IMR-90 (cell line): ENCODE measurements at regions not wholly inside any gene's neighbourhood (a gene's known extent, or its start where the extent isn't known, plus 50 kb on each side); places are given as distances from the start of the nearest gene placed in this dataset.

Source experiments
- ATAC-seq: fragments of 200-7000 bp; cut with Tn5 transposase; 2 replicates; pipeline ENCODE4 v1.9.1; 2020; ENCODE audit warnings: low read depth, mild to moderate bottlenecking, moderate library complexity
- BruUV-seq: library from RNA; stranded (reverse); fragments of 400-500 nt; replicated peaks from 2 replicates; lab custom pipeline; 2021; lab: Mats Ljungman, UMichigan
- CTCF ChIA-PET: fragments of 300-600 bp; formaldehyde crosslinking; extraction: SDS; loops from one replicate; lab custom pipeline; 2021; ENCODE audit warnings: antibody characterized with exemption; lab: Yijun Ruan, JAX
- POLR2A ChIA-PET: fragments of 300-600 bp; sonication (Branson Sonifier 250); formaldehyde crosslinking; loops from one replicate; lab custom pipeline; 2022; ENCODE audit warnings: antibody characterized with exemption; ENCODE audit not compliant: unreplicated experiment; lab: Charles Lee
- DNase-seq: peaks from one replicate; pipeline ENCODE4 v3.0.0; 2013
- H2AFZ ChIP-seq: replicated peaks from 2 replicates; pipeline ENCODE3; 2013; ENCODE audit warnings: low read length, mild to moderate bottlenecking; ENCODE audit not compliant: poor library complexity
- H2AK5ac ChIP-seq: 2 replicates; pipeline ENCODE4 v1.6.1; 2013; ENCODE audit warnings: low read depth, low read length, inconsistent platforms
- H2AK9ac ChIP-seq: replicated peaks from 2 replicates; pipeline ENCODE3; 2013; ENCODE audit warnings: mild to moderate bottlenecking, low read depth, low read length, moderate library complexity; ENCODE audit not compliant: poor library complexity
- H2BK120ac ChIP-seq: 2 replicates; pipeline ENCODE4 v1.6.1; 2013; ENCODE audit warnings: low read depth, low read length, inconsistent platforms
- H2BK15ac ChIP-seq: 3 replicates; pipeline ENCODE4 v1.6.1; 2013; ENCODE audit warnings: low read depth, low read length, inconsistent platforms
- H2BK20ac ChIP-seq: 2 replicates; pipeline ENCODE4 v1.6.1; 2013; ENCODE audit warnings: low read depth, mild to moderate bottlenecking, inconsistent platforms, low read length, moderate library complexity
- H2BK5ac ChIP-seq: 2 replicates; pipeline ENCODE4 v1.6.1; 2013; ENCODE audit warnings: mild to moderate bottlenecking, low read depth, low read length, inconsistent platforms; ENCODE audit not compliant: poor library complexity, severe bottlenecking
- H3K14ac ChIP-seq: replicated peaks from 2 replicates; pipeline ENCODE4 v1.6.1; 2013; ENCODE audit warnings: low read depth, low read length, inconsistent platforms
- H3K18ac ChIP-seq: 2 replicates; pipeline ENCODE4 v1.6.1; 2013; ENCODE audit warnings: low read depth, low read length, control low read depth
- H3K23ac ChIP-seq: 2 replicates; pipeline ENCODE4 v1.6.1; 2013; ENCODE audit warnings: low read depth, low read length, inconsistent platforms
- H3K27ac ChIP-seq: 2 replicates; pipeline ENCODE4 v1.5.1; 2013; ENCODE audit warnings: mild to moderate bottlenecking, control low read depth, low read length; ENCODE audit not compliant: insufficient read depth
- H3K27me3 ChIP-seq: 2 replicates; pipeline ENCODE4 v1.6.1; 2013; ENCODE audit warnings: low read length; ENCODE audit not compliant: control insufficient read depth, insufficient read depth
- H3K36me3 ChIP-seq: 2 replicates; pipeline ENCODE4 v1.6.1; 2013; ENCODE audit warnings: low read length, mixed read lengths; ENCODE audit not compliant: control insufficient read depth, insufficient read depth
- H3K4ac ChIP-seq: 2 replicates; pipeline ENCODE4 v1.6.1; 2013; ENCODE audit warnings: low read depth, low read length, inconsistent platforms
- H3K4me1 ChIP-seq: 2 replicates; pipeline ENCODE4 v1.6.1; 2013; ENCODE audit warnings: low read length, mixed read lengths; ENCODE audit not compliant: control insufficient read depth, insufficient read depth
- H3K4me2 ChIP-seq: 2 replicates; pipeline ENCODE4 v1.6.1; 2013; ENCODE audit warnings: low read depth, mild to moderate bottlenecking, control low read depth, low read length, moderate library complexity
- H3K4me3 ChIP-seq: 2 replicates; pipeline ENCODE4 v1.5.1; 2013; ENCODE audit warnings: low read depth, mild to moderate bottlenecking, control low read depth, low read length, moderate library complexity; ENCODE audit not compliant: insufficient read depth
- H3K56ac ChIP-seq: 2 replicates; pipeline ENCODE4 v1.6.1; 2013; ENCODE audit warnings: low read length, inconsistent platforms; ENCODE audit not compliant: insufficient read depth; ENCODE audit errors: extremely low read depth
- H3K79me1 ChIP-seq, 2 experiments: 2 replicates each; pipeline ENCODE4 v1.6.1; 2013; ENCODE audit warnings: low read length in 2 of 2, inconsistent platforms in 1 of 2, low read depth in 1 of 2
- H3K9ac ChIP-seq: 2 replicates; pipeline ENCODE4 v1.6.1; 2013; ENCODE audit warnings: low read depth, low read length, control low read depth
- H3K9me1 ChIP-seq: 2 replicates; pipeline ENCODE4 v1.6.1; 2013; ENCODE audit warnings: low read length, inconsistent platforms; ENCODE audit not compliant: insufficient read depth
- H3K9me3 ChIP-seq: 2 replicates; pipeline ENCODE4 v1.6.1; 2013; ENCODE audit warnings: low read length; ENCODE audit not compliant: control insufficient read depth, insufficient read depth
- H4K20me1 ChIP-seq: 2 replicates; pipeline ENCODE4 v1.6.1; 2013; ENCODE audit warnings: low read length, inconsistent platforms; ENCODE audit not compliant: insufficient read depth
- H4K5ac ChIP-seq: 2 replicates; pipeline ENCODE4 v1.6.1; 2013; ENCODE audit warnings: mild to moderate bottlenecking, low read depth, low read length, control low read depth
- H4K8ac ChIP-seq, 2 experiments: 2 replicates each; pipeline ENCODE4 v1.6.1; 2013; ENCODE audit warnings: low read depth in 2 of 2, low read length in 2 of 2, control low read depth in 1 of 2, inconsistent platforms in 1 of 2
- H4K91ac ChIP-seq: 2 replicates; pipeline ENCODE4 v1.6.1; 2013; ENCODE audit warnings: low read depth, low read length, inconsistent platforms; ENCODE audit not compliant: insufficient read depth
- BHLHE40 ChIP-seq: fragments of 150-350 bp; IDR thresholded peaks from 2 replicates; pipeline ENCODE4 v1.6.1; 2016; ENCODE audit warnings: mild to moderate bottlenecking, low read depth, low read length
- CEBPB ChIP-seq: IDR thresholded peaks from 2 replicates; pipeline ENCODE4 v1.6.1; 2012; ENCODE audit warnings: low read depth, low read length, improper control_type of control experiment
- CTCF ChIP-seq: conservative IDR thresholded peaks from 2 replicates; pipeline ENCODE4 v1.5.1; 2012; ENCODE audit warnings: mild to moderate bottlenecking, low read depth, low read length, improper control_type of control experiment
- ELK1 ChIP-seq: fragments of 150-350 bp; IDR thresholded peaks from 2 replicates; pipeline ENCODE4 v1.6.1; 2016; ENCODE audit warnings: low read depth, mild to moderate bottlenecking, low read length, moderate library complexity, borderline replicate concordance
- MAFK ChIP-seq: IDR thresholded peaks from 2 replicates; pipeline ENCODE4 v1.6.1; 2012; ENCODE audit warnings: low read depth, low read length, improper control_type of control experiment
- MAZ ChIP-seq: IDR thresholded peaks from 2 replicates; pipeline ENCODE4 v1.6.1; 2012; ENCODE audit warnings: low read depth, mild to moderate bottlenecking, low read length, improper control_type of control experiment, moderate library complexity, borderline replicate concordance
- MXI1 ChIP-seq: IDR thresholded peaks from 2 replicates; pipeline ENCODE4 v1.6.1; 2012; ENCODE audit warnings: low read depth, mild to moderate bottlenecking, low read length, moderate library complexity, borderline replicate concordance
- NFE2L2 ChIP-seq: fragments of 150-350 bp; IDR thresholded peaks from 2 replicates; pipeline ENCODE4 v1.6.1; 2016; ENCODE audit warnings: low read depth, mild to moderate bottlenecking, low read length
- POLR2A ChIP-seq: IDR thresholded peaks from 2 replicates; pipeline ENCODE4 v1.6.1; 2012; ENCODE audit warnings: mild to moderate bottlenecking, low read depth, low read length
- RAD21 ChIP-seq: IDR thresholded peaks from 2 replicates; pipeline ENCODE4 v1.6.1; 2012; ENCODE audit warnings: low read length, improper control_type of control experiment
- RCOR1 ChIP-seq: IDR thresholded peaks from 2 replicates; pipeline ENCODE4 v1.6.1; 2012; ENCODE audit warnings: mild to moderate bottlenecking, low read length, improper control_type of control experiment; ENCODE audit not compliant: insufficient replicate concordance
- RFX5 ChIP-seq: IDR thresholded peaks from 2 replicates; pipeline ENCODE4 v1.8.0; 2012; ENCODE audit warnings: low read depth, mild to moderate bottlenecking, low read length, moderate library complexity
- WGBS, 2 experiments: methylation state at CpG; one replicate each; pipeline versions ENCODE4 v1.1.5 to v1.1.7; 2013; ENCODE audit warnings: missing lambda C conversion rate in 2 of 2; ENCODE audit not compliant: insufficient read length in 1 of 2; ENCODE audit errors: extremely low coverage in 2 of 2; 5-methylcytosine and 5-hydroxymethylcytosine counted together
- dilution Hi-C: fragments of 300-500 bp; cut with HindIII; formaldehyde crosslinking; loops from one replicate; pipeline ENCODE4 v1.14.3; 2018; ENCODE audit warnings: low sequenced_read_pairs; ENCODE audit not compliant: unreplicated experiment
- in situ Hi-C: fragments of 300-500 bp; cut with MboI; formaldehyde crosslinking; loops from 3 replicates; pipeline ENCODE4 v1.14.3; 2019; ENCODE audit warnings: low sequenced_read_pairs, inconsistent platforms, mixed read lengths
- intact Hi-C: fragments of 100-400 bp; cut with micrococcal nuclease; formaldehyde crosslinking; loops from 2 replicates; pipeline ENCODE4 v1.10.0; 2022
- TF ChIP-seq, protein P1 (sequence below): fragments of 150-350 bp; IDR thresholded peaks from 2 replicates; pipeline ENCODE4 v1.6.1; 2017; ENCODE audit warnings: mild to moderate bottlenecking, antibody characterized with exemption, low read length, low read depth

- H2AK5ac ChIP-seq = no peak overlapping the region
- H3K4me2 ChIP-seq = no peak overlapping the region
- no peaks in the 10 kb centered on the region for H3K9me3 ChIP-seq
- H2BK120ac ChIP-seq = no peak overlapping the region
- H3K27ac ChIP-seq = no peak overlapping the region
- H4K91ac ChIP-seq = no peak overlapping the region
- ChIA-PET CTCF (no interaction called here), POLR2A (no interaction called here)
- no peak overlapping the region for H3K4me3 ChIP-seq
- dilution Hi-C loops = no loop called here
- H3K4ac ChIP-seq = no peak overlapping the region
- in situ Hi-C loops = no loop called here
- H3K9me1 ChIP-seq = no peaks in the 10 kb centered on the region
- no peak overlapping the region for H3K23ac ChIP-seq
- no peak overlapping the region for H2BK15ac ChIP-seq
- no peaks in the 10 kb centered on the region for H4K20me1 ChIP-seq
- 17% methylated on average over 2 of the region's 4 CpGs; no CpG with 5 or more reads in 1 of the 2 experiments for WGBS, 2 experiments
- no peak overlapping the region for H2AK9ac ChIP-seq
- no peak overlapping the region; the same call in 1 of the 2 replicates for H3K14ac ChIP-seq
- no peak overlapping the region for H4K8ac ChIP-seq
- H3K79me1 ChIP-seq = no peaks in the 10 kb centered on the region
- no peak overlapping the region for H2BK20ac ChIP-seq
- no peaks in the 10 kb centered on the region for H3K27me3 ChIP-seq
- H3K18ac ChIP-seq = no peak overlapping the region
- DNase-seq (no peak), ATAC-seq (no peak)
- BruUV-seq = no TSS peak
- no peaks in the 10 kb centered on the region for H3K36me3 ChIP-seq
- H3K56ac ChIP-seq = no peak overlapping the region
- no peaks in the 10 kb centered on the region for H3K4me1 ChIP-seq
- no peak overlapping the region for H2BK5ac ChIP-seq
- H4K5ac ChIP-seq = no peak overlapping the region
- intact Hi-C loops = no loop called here
- H3K9ac ChIP-seq = no peak overlapping the region
- no peak overlapping the region for H2AFZ ChIP-seq
- TF ChIP-seq MXI1 = no peak
- TF ChIP-seq CEBPB = no peak
- no peak for TF ChIP-seq POLR2A
- no peak for TF ChIP-seq NFE2L2
- TF ChIP-seq MAFK = no peak
- no peak for TF ChIP-seq ELK1
- TF ChIP-seq CTCF = no peak
- TF ChIP-seq BHLHE40 = no peak
- TF ChIP-seq, protein P1, sequence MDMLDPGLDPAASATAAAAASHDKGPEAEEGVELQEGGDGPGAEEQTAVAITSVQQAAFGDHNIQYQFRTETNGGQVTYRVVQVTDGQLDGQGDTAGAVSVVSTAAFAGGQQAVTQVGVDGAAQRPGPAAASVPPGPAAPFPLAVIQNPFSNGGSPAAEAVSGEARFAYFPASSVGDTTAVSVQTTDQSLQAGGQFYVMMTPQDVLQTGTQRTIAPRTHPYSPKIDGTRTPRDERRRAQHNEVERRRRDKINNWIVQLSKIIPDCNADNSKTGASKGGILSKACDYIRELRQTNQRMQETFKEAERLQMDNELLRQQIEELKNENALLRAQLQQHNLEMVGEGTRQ = no peak
- TF ChIP-seq RFX5 = no peak
- no peak for TF ChIP-seq RAD21
- no peak for TF ChIP-seq RCOR1
- no peak for TF ChIP-seq MAZ
Measured at GRCh38 chr3:109963831-109964230, 626.5 kb upstream of the DPPA4 start.
